ENCODE measurements at regions not wholly inside any gene's neighbourhood (a gene's known extent, or its start where the extent isn't known, plus 50 kb on each side); places are given as distances from the start of the nearest gene placed in this dataset.

DNA sequence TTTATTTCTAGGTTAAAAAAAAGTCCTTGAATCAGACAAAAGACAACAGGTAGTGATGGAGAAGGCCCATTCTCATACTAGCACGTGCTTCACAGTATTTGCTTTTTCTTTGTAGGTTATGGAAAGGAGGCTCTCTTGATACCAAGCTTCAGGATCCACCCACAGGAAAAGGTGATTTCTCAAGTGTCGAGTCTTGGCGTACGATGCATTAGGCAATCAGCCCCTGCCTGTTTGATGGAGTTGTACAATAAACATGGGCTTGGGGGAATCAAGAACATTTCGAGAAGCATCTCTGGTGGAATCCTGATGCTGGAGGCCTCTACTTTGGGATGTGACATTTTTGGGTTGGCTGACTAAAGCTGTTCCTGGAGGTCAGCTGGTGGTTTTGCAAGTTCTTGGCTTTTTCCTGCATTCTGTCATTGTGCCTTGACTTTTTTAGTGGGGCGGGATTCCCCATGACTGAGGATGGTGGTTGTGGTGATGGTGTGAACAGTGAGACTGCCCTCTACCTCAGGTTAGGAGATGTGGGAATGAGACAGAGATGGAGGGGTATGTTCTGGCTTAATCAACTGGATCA lies 231.5 kb upstream of the SPRED2 start:
- peak in 1 of 2 experiments; percentile 4 for DNase-seq (ENCODE audit: low read depth in 1 of 2, low spot score in 1 of 2)
- Histone ChIP-seq H3K27me3 (ENCODE audit: insufficient read depth, poor library complexity, severe bottlenecking) (peaks cover 3% of the 10 kb centered on the region), H3K4me3 (replicated peaks; ENCODE audit: insufficient read depth, low read length) (no peak overlapping the region), H3K27ac (replicated peaks) (no peak overlapping the region)
- TF ChIP-seq, protein P1, sequence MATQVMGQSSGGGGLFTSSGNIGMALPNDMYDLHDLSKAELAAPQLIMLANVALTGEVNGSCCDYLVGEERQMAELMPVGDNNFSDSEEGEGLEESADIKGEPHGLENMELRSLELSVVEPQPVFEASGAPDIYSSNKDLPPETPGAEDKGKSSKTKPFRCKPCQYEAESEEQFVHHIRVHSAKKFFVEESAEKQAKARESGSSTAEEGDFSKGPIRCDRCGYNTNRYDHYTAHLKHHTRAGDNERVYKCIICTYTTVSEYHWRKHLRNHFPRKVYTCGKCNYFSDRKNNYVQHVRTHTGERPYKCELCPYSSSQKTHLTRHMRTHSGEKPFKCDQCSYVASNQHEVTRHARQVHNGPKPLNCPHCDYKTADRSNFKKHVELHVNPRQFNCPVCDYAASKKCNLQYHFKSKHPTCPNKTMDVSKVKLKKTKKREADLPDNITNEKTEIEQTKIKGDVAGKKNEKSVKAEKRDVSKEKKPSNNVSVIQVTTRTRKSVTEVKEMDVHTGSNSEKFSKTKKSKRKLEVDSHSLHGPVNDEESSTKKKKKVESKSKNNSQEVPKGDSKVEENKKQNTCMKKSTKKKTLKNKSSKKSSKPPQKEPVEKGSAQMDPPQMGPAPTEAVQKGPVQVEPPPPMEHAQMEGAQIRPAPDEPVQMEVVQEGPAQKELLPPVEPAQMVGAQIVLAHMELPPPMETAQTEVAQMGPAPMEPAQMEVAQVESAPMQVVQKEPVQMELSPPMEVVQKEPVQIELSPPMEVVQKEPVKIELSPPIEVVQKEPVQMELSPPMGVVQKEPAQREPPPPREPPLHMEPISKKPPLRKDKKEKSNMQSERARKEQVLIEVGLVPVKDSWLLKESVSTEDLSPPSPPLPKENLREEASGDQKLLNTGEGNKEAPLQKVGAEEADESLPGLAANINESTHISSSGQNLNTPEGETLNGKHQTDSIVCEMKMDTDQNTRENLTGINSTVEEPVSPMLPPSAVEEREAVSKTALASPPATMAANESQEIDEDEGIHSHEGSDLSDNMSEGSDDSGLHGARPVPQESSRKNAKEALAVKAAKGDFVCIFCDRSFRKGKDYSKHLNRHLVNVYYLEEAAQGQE (IDR thresholded peaks at IDR 0.05; ENCODE audit: insufficient replicate concordance, low read depth) = no peak
- TF ChIP-seq POLR2AphosphoS5 (IDR thresholded peaks at IDR 0.05; ENCODE audit: low read depth) = no peak
- TF ChIP-seq GABPA (IDR thresholded peaks at IDR 0.05; ENCODE audit: low read depth) = no peak

DNA sequence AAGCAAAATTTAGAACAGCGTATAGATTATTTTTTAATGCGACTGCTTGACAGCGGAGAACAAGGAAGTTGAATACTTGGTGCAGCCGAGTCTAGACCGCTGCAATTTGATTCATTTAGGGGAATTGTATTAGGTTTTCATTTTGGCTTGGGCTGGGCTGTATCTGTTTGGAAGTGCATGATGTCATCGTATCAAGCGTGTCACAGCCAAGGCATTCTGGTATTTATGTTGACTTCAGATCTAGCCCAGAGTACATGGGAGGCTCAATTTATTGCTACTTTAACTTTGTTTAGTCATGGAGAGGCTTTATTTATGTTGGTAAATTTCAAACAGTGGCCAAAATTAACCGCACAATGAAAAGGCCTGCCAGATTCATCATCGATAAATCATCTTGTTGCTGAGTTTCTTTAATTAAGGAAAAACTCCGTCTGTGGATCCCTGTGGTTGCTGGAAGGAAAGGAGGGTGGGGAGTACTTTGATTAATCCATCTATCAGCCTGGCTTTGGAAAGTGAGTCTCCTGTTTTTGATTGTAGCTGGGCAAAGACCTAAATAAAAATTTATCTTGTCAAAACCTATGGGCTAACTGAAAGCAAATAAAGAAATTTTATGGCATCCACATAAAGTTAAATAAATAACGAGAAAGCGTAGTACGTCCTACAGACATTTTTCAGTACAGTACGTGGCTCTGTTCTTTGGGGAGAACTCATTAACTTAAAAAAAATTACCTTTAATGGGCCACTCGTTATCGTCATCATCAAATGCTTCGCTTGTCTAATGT lies 230.4 kb upstream of the SPRED2 start:
- peaks cover 3% of the 10 kb centered on the region for H3K27me3 ChIP-seq (ENCODE audit: insufficient read depth, poor library complexity, severe bottlenecking)
- no peak overlapping the region for H3K27ac ChIP-seq (replicated peaks)
- H3K4me3 ChIP-seq (replicated peaks; ENCODE audit: insufficient read depth, low read length) = no peak overlapping the region
- TF ChIP-seq, protein P1 (IDR thresholded peaks at IDR 0.05; ENCODE audit: insufficient replicate concordance, low read depth) = no peak
- TF ChIP-seq GABPA (IDR thresholded peaks at IDR 0.05; ENCODE audit: low read depth) (no peak), SPI1 (IDR thresholded peaks at IDR 0.05; ENCODE audit: borderline replicate concordance, low read depth) (no peak), POLR2AphosphoS5 (IDR thresholded peaks at IDR 0.05; ENCODE audit: low read depth) (no peak)
- TF ChIP-seq, protein P2, sequence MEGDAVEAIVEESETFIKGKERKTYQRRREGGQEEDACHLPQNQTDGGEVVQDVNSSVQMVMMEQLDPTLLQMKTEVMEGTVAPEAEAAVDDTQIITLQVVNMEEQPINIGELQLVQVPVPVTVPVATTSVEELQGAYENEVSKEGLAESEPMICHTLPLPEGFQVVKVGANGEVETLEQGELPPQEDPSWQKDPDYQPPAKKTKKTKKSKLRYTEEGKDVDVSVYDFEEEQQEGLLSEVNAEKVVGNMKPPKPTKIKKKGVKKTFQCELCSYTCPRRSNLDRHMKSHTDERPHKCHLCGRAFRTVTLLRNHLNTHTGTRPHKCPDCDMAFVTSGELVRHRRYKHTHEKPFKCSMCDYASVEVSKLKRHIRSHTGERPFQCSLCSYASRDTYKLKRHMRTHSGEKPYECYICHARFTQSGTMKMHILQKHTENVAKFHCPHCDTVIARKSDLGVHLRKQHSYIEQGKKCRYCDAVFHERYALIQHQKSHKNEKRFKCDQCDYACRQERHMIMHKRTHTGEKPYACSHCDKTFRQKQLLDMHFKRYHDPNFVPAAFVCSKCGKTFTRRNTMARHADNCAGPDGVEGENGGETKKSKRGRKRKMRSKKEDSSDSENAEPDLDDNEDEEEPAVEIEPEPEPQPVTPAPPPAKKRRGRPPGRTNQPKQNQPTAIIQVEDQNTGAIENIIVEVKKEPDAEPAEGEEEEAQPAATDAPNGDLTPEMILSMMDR (IDR thresholded peaks at IDR 0.05; ENCODE audit: insufficient read depth, low read length) = no peak
- DNase-seq (ENCODE audit: low read depth in 1 of 2, low spot score in 1 of 2) = no peak

DNA sequence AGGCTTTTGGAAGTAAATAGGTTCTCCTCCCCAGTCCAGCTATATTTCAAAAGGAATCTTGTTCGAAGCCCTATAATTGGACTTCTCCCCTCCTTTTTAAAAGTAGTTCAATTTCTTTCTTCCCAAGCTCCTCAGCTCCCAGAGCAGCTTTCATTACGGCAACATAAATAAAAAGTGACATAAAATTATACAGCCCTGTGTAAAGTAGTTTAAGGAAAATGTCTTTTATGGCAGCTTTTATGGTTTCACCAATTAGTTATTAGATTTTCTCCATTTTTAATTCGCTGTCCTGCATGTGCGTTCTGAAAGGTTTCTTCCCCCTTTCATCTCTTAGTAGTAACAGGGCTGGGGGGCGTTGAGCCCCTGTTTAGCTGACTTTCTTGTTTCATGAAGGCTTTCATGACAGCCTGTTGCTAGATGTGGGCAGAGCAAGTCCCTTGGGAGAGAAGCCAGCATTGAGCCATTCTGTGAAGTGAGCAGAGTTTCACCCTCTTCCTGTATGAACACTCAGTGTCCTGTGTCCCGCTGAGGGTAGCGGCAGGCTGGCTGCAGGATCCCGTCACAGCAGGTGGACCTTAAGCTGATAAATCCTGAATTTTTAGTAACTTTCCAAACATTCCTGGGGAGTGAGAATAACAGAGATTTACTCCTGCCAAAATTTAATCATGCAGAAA lies 229.7 kb upstream of the SPRED2 start:
- Histone ChIP-seq H3K4me3 (replicated peaks; ENCODE audit: insufficient read depth, low read length) (no peak overlapping the region), H3K27me3 (ENCODE audit: insufficient read depth, poor library complexity, severe bottlenecking) (peaks cover 3% of the 10 kb centered on the region), H3K27ac (replicated peaks) (no peak overlapping the region)
- no peak for DNase-seq (ENCODE audit: low read depth in 1 of 2, low spot score in 1 of 2)
- TF ChIP-seq, protein P2 (IDR thresholded peaks at IDR 0.05; ENCODE audit: insufficient read depth, low read length) = no peak
- TF ChIP-seq POLR2AphosphoS5 (IDR thresholded peaks at IDR 0.05; ENCODE audit: low read depth) = no peak
- TF ChIP-seq SPI1 (IDR thresholded peaks at IDR 0.05; ENCODE audit: borderline replicate concordance, low read depth) = no peak
- TF ChIP-seq, protein P1 (IDR thresholded peaks at IDR 0.05; ENCODE audit: insufficient replicate concordance, low read depth) = no peak
- TF ChIP-seq GABPA (IDR thresholded peaks at IDR 0.05; ENCODE audit: low read depth) = no peak

All from HL-60 (cell line).